PFSK-1 (cell line): ENCODE measurements at regions not wholly inside any gene's neighbourhood (a gene's known extent, or its start where the extent isn't known, plus 50 kb on each side); places are given as distances from the start of the nearest gene placed in this dataset.
A peak's percentile ranks its signal among the peaks of the same experiment; 100 is the strongest.

ENCODE experiments used
- FOXP2 ChIP-seq: optimal IDR thresholded peaks from 2 replicates; pipeline ENCODE3; 2011; ENCODE audit warnings: borderline replicate concordance, control low read depth, inconsistent platforms; ENCODE audit not compliant: insufficient read depth; ENCODE audit errors: extremely low read length, extremely low read depth
- POLR2AphosphoS5 ChIP-seq: IDR thresholded peaks from 2 replicates; pipeline ENCODE4 v1.6.1; 2012; ENCODE audit warnings: low read depth, mild to moderate bottlenecking, control low read depth, low read length, moderate library complexity
- SIN3A ChIP-seq: IDR thresholded peaks from 2 replicates; pipeline ENCODE4 v1.6.1; 2012; ENCODE audit warnings: mild to moderate bottlenecking, low read length, moderate library complexity, borderline replicate concordance; ENCODE audit not compliant: insufficient read depth
- TAF1 ChIP-seq: IDR thresholded peaks from 2 replicates; pipeline ENCODE4 v1.6.1; 2012; ENCODE audit warnings: low read length, control low read depth, borderline replicate concordance; ENCODE audit not compliant: insufficient read depth
- TF ChIP-seq, protein P1 (sequence below), 2 experiments: IDR thresholded peaks; 2 replicates each; pipeline versions ENCODE4 v1.6.1 to v1.8.0; 2011 to 2012; ENCODE audit warnings: low read depth in 2 of 2, low read length in 2 of 2, control low read depth in 1 of 2, inconsistent platforms in 1 of 2, mild to moderate bottlenecking in 1 of 2, moderate library complexity in 1 of 2; ENCODE audit not compliant: insufficient read depth in 1 of 2

DNA sequence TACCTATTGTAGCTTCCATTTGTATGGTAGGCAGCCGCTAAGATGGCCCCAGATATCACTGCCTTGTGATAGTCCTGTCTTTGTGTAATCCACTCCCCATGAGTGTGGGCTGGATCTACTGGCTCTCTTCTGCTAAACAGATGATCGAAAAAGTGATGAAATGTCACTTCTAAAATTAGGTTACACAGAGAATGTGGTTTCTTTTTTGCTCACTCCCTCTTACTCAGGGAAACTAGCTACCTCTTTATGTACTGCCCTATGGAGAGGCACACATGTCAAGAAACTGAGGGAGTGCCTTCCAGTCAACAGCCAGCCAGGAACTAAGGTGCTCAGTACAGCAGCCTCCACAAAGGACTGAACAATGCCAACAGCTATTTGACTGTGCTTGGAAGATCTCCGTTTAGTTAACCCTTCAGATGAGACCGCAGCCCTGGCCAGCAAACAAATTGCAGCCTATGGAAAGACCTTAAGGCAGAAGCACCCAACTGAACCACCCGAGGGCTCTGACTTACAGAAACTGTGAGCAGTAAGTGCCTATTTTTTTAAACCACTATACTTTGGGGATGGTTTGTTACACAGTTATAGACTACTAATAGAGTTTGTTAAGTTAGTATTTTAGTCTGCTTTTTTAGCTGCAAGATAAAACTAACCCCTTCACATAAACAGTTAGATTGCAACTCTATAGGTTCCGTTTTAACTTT, 113.2 kb upstream of the MAF start:
- no peak for TF ChIP-seq POLR2AphosphoS5
- TF ChIP-seq, protein P1, sequence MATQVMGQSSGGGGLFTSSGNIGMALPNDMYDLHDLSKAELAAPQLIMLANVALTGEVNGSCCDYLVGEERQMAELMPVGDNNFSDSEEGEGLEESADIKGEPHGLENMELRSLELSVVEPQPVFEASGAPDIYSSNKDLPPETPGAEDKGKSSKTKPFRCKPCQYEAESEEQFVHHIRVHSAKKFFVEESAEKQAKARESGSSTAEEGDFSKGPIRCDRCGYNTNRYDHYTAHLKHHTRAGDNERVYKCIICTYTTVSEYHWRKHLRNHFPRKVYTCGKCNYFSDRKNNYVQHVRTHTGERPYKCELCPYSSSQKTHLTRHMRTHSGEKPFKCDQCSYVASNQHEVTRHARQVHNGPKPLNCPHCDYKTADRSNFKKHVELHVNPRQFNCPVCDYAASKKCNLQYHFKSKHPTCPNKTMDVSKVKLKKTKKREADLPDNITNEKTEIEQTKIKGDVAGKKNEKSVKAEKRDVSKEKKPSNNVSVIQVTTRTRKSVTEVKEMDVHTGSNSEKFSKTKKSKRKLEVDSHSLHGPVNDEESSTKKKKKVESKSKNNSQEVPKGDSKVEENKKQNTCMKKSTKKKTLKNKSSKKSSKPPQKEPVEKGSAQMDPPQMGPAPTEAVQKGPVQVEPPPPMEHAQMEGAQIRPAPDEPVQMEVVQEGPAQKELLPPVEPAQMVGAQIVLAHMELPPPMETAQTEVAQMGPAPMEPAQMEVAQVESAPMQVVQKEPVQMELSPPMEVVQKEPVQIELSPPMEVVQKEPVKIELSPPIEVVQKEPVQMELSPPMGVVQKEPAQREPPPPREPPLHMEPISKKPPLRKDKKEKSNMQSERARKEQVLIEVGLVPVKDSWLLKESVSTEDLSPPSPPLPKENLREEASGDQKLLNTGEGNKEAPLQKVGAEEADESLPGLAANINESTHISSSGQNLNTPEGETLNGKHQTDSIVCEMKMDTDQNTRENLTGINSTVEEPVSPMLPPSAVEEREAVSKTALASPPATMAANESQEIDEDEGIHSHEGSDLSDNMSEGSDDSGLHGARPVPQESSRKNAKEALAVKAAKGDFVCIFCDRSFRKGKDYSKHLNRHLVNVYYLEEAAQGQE (IDR thresholded peaks at IDR 0.05; ENCODE audit: insufficient read depth in 1 of 2, low read depth in 2 of 2, low read length in 2 of 2), result no peak
- TF ChIP-seq FOXP2, result no peak
- TF ChIP-seq TAF1, result no peak
- TF ChIP-seq SIN3A, result no peak

DNA sequence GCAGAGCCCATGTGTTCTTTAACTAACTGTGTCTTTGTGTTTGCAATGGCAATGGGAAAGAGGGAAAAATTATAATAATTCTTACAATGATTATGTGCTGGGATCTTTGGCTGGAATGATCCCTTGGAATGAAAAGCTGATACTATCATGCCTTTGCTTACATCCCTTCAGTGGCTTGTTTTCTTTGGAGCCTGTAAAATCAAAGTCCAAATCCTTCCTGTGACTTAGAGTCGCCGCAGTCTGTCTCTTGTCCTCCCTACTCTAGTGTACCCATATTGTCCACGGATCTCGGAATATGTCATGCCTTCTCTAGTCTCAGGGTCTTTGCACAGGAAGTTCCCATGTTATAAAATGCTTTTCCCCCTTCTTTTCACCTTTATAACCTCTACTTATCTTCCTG, 111.7 kb upstream of the MAF start:
- TF ChIP-seq TAF1 (no peak), POLR2AphosphoS5 (no peak), FOXP2 (no peak), SIN3A (no peak)
- TF ChIP-seq, protein P1 (IDR thresholded peaks at IDR 0.05; ENCODE audit: insufficient read depth in 1 of 2, low read depth in 2 of 2, low read length in 2 of 2), result no peak

DNA sequence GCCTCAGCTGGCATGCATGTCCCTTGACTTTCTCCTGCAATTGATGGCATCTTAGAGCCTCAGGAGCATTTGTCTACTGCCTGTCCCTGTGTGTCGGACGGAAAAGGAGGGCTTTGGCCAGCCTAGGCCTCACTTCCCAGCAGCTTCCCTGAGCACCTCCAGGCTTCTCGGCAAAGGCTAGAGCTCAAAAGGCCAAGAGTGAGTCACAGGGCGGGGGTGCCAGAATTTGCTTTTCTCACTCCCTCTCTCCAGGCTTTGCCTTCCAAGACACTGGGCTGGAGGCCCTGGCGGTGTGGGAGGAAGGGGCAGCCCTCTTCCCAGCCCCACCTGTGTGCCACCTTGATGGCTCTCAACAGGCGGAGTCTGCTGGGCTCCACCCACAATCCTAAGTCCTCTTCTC, 107.3 kb upstream of the MAF start:
- TF ChIP-seq SIN3A (no peak), FOXP2 (no peak), POLR2AphosphoS5 (no peak), TAF1 (no peak)
- TF ChIP-seq, protein P1 (IDR thresholded peaks at IDR 0.05; ENCODE audit: insufficient read depth in 1 of 2, low read depth in 2 of 2, low read length in 2 of 2), result no peak

DNA sequence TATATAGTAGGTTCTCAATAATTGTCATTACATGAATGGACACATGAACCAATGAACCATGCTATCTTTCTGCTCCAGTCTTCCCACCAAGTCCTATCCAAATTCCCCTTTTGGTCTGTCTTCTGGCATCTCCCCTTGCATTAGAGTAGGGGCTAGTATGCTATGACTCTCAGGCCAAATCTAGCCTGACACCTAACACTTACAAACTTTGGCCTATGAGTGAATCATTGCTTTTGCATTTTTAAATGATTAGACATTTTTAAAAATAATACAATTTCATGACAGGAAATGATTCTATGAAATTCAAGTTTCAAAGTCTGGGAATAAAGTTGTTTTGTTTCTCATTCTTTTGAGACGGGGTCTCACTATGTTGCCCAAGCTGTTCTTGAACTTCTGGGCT, 102.5 kb upstream of the MAF start:
- TF ChIP-seq SIN3A (no peak), TAF1 (no peak), FOXP2 (no peak), POLR2AphosphoS5 (no peak)
- TF ChIP-seq, protein P1 (IDR thresholded peaks at IDR 0.05; ENCODE audit: insufficient read depth in 1 of 2, low read depth in 2 of 2, low read length in 2 of 2), result no peak

DNA sequence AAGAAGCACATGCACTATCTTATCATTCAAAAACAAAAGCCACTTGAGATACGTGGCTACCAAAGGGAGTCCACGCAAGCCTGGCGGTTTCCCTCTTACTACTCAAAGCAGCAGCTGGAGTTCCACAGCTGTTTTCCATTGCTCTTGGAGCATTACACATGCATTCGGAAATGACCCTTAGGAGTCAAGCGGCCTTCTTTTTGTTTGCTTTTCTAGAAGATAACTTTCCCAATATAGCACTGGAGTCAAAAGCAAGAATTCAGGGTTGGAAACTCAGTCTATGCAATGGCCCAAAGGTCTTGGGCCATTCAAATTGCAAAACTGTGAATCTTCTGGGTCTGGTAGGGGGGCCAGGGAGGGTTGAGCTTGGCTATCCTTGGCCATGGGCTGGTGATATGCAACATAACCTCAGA, 97.8 kb upstream of the MAF start:
- TF ChIP-seq SIN3A (no peak), FOXP2 (no peak), TAF1 (no peak), POLR2AphosphoS5 (no peak)
- TF ChIP-seq, protein P1 (IDR thresholded peaks at IDR 0.05; ENCODE audit: insufficient read depth in 1 of 2, low read depth in 2 of 2, low read length in 2 of 2), result 0 out of 4 replicates have a peak, but pooled peaks of 1 of the 2 experiments have one; percentile 15
